ENCODE measurements at regions not wholly inside any gene's neighbourhood (a gene's known extent, or its start where the extent isn't known, plus 50 kb on each side); places are given as distances from the start of the nearest gene placed in this dataset.

GRCh38 chr5:120240706-120241105 is 223.4 kb upstream of the PRR16 start:
- Histone ChIP-seq H3K36me3 (ENCODE audit: insufficient read depth, low read length, poor library complexity, severe bottlenecking) (no peaks in the 10 kb centered on the region), H3K4me1 (ENCODE audit: insufficient read depth, low read length, poor library complexity, severe bottlenecking) (no peaks in the 10 kb centered on the region), H3K4me3 (ENCODE audit: low read depth, low read length, poor library complexity, severe bottlenecking) (no peak overlapping the region), H3K27me3 (replicated peaks; ENCODE audit: insufficient read depth, low read depth, low read length, poor library complexity) (no peaks in the 10 kb centered on the region), H3K27ac (ENCODE audit: low read depth, low read length, poor library complexity, severe bottlenecking) (no peak overlapping the region), H3K9me3 (ENCODE audit: low read depth, low read length, poor library complexity, severe bottlenecking) (no peaks in the 10 kb centered on the region)
- ChIA-PET CTCF (no interaction called here), POLR2A (ENCODE audit: low non-redundant PET) (no interaction called here)
- intact Hi-C loops (cut with micrococcal nuclease; ENCODE audit: unreplicated experiment) = no loop called here
- TF ChIP-seq CTCF (conservative IDR thresholded peaks at IDR 0.05; ENCODE audit: low read depth, low read length) (no peak), EZH2 (IDR thresholded peaks at IDR 0.05; ENCODE audit: borderline replicate concordance, low read depth, low read length, poor library complexity, severe bottlenecking) (no peak)
- DNase-seq (ENCODE audit: low spot score) = no peak
- no TSS peak for BruUV-seq (replicated peaks)

GRCh38 chr5:120241400-120241799 is 222.7 kb upstream of the PRR16 start:
- no TSS peak for BruUV-seq (replicated peaks)
- intact Hi-C loops (cut with micrococcal nuclease; ENCODE audit: unreplicated experiment) = no loop called here

GRCh38 chr5:120251898-120252297 is 212.2 kb upstream of the PRR16 start:
- no TSS peak for BruUV-seq (replicated peaks)
- Histone ChIP-seq H3K9me3 (ENCODE audit: low read depth, low read length, poor library complexity, severe bottlenecking) (no peaks in the 10 kb centered on the region), H3K27ac (ENCODE audit: low read depth, low read length, poor library complexity, severe bottlenecking) (no peak overlapping the region), H3K4me3 (ENCODE audit: low read depth, low read length, poor library complexity, severe bottlenecking) (no peak overlapping the region), H3K27me3 (replicated peaks; ENCODE audit: insufficient read depth, low read depth, low read length, poor library complexity) (no peaks in the 10 kb centered on the region), H3K4me1 (ENCODE audit: insufficient read depth, low read length, poor library complexity, severe bottlenecking) (no peaks in the 10 kb centered on the region), H3K36me3 (ENCODE audit: insufficient read depth, low read length, poor library complexity, severe bottlenecking) (no peaks in the 10 kb centered on the region)
- ChIA-PET POLR2A (ENCODE audit: low non-redundant PET) (no interaction called here), CTCF (no interaction called here)
- TF ChIP-seq CTCF (conservative IDR thresholded peaks at IDR 0.05; ENCODE audit: low read depth, low read length) = no peak
- TF ChIP-seq EZH2 (IDR thresholded peaks at IDR 0.05; ENCODE audit: borderline replicate concordance, low read depth, low read length, poor library complexity, severe bottlenecking) = no peak
- no peak for DNase-seq (ENCODE audit: low spot score)
- intact Hi-C loops (cut with micrococcal nuclease; ENCODE audit: unreplicated experiment) = no loop called here

More at GRCh38 chr5:120241400-120241799, 222.7 kb upstream of the PRR16 start:
- no peaks in the 10 kb centered on the region for H3K4me1 ChIP-seq (ENCODE audit: insufficient read depth, low read length, poor library complexity, severe bottlenecking)
- no peaks in the 10 kb centered on the region for H3K27me3 ChIP-seq (replicated peaks; ENCODE audit: insufficient read depth, low read depth, low read length, poor library complexity)
- ChIA-PET POLR2A (ENCODE audit: low non-redundant PET) (no interaction called here), CTCF (no interaction called here)
- no peak overlapping the region for H3K4me3 ChIP-seq (ENCODE audit: low read depth, low read length, poor library complexity, severe bottlenecking)
- H3K27ac ChIP-seq (ENCODE audit: low read depth, low read length, poor library complexity, severe bottlenecking) = no peak overlapping the region
- no peaks in the 10 kb centered on the region for H3K36me3 ChIP-seq (ENCODE audit: insufficient read depth, low read length, poor library complexity, severe bottlenecking)
- no peak for DNase-seq (ENCODE audit: low spot score)
- H3K9me3 ChIP-seq (ENCODE audit: low read depth, low read length, poor library complexity, severe bottlenecking) = no peaks in the 10 kb centered on the region
- no peak for TF ChIP-seq CTCF (conservative IDR thresholded peaks at IDR 0.05; ENCODE audit: low read depth, low read length)
- TF ChIP-seq EZH2 (IDR thresholded peaks at IDR 0.05; ENCODE audit: borderline replicate concordance, low read depth, low read length, poor library complexity, severe bottlenecking) = no peak
